ENCODE measurements at regions not wholly inside any gene's neighbourhood (a gene's known extent, or its start where the extent isn't known, plus 50 kb on each side); places are given as distances from the start of the nearest gene placed in this dataset.
"Not testable (repeated sequence)": the region's sequence is repeated elsewhere in the genome, so short reads cannot be mapped to it uniquely, and the experiment has no call there.

- H3K4me1 ChIP-seq (ENCODE audit: control insufficient read depth in 1 of 2, insufficient read depth in 2 of 2, low read length in 2 of 2); DNase-seq; ATAC-seq (ENCODE audit: low FRiP score); H3K27ac ChIP-seq (ENCODE audit: low read depth in 1 of 2, low read length in 2 of 2); H3K36me3 ChIP-seq (ENCODE audit: control insufficient read depth in 1 of 2, insufficient read depth in 2 of 2, low read length in 1 of 2); H3K9me3 ChIP-seq (ENCODE audit: control insufficient read depth, low read length); H3K27me3 ChIP-seq (ENCODE audit: control insufficient read depth in 1 of 2, insufficient read depth in 2 of 2, low read length in 1 of 2); H3K4me3 ChIP-seq (ENCODE audit: low read length in 2 of 2); intact Hi-C loops (cut with DNase I): not testable (repeated sequence)
- 51 to 52% methylated on average over 2 of the region's 2 CpGs for WGBS, 2 donors
Observed at GRCh38 chr2:37762281-37762680, 90.8 kb upstream of the CDC42EP3 start.

- H3K27ac ChIP-seq (ENCODE audit: low read depth in 1 of 2, low read length in 2 of 2): no peak overlapping the region
Observed at GRCh38 chr2:37764739-37765138, 93.3 kb upstream of the CDC42EP3 start.

GRCh38 chr2:37766106-37766505, 94.7 kb upstream of the CDC42EP3 start:
- no peaks in the 10 kb centered on the region for H3K36me3 ChIP-seq (ENCODE audit: control insufficient read depth in 1 of 2, insufficient read depth in 2 of 2, low read length in 1 of 2)
- no peaks in the 10 kb centered on the region for H3K9me3 ChIP-seq (ENCODE audit: control insufficient read depth, low read length)
- DNase-seq: no peak
- no peak for ATAC-seq (ENCODE audit: low FRiP score)
- H3K4me3 ChIP-seq (ENCODE audit: low read length in 2 of 2): no peak overlapping the region
- intact Hi-C loops (cut with DNase I): no loop called here
- no peaks in the 10 kb centered on the region for H3K27me3 ChIP-seq (ENCODE audit: control insufficient read depth in 1 of 2, insufficient read depth in 2 of 2, low read length in 1 of 2)
- peaks cover 2 to 3% of the 10 kb centered on the region in 2 donors for H3K4me1 ChIP-seq (ENCODE audit: control insufficient read depth in 1 of 2, insufficient read depth in 2 of 2, low read length in 2 of 2)
- 54 to 63% methylated on average over 3 of the region's 3 CpGs for WGBS, 2 donors
- H3K27ac ChIP-seq (ENCODE audit: low read depth in 1 of 2, low read length in 2 of 2): no peak overlapping the region

More at GRCh38 chr2:37764739-37765138, 93.3 kb upstream of the CDC42EP3 start:
- no peak for ATAC-seq (ENCODE audit: low FRiP score)
- no peaks in the 10 kb centered on the region for H3K36me3 ChIP-seq (ENCODE audit: control insufficient read depth in 1 of 2, insufficient read depth in 2 of 2, low read length in 1 of 2)
- H3K4me3 ChIP-seq (ENCODE audit: low read length in 2 of 2): no peak overlapping the region
- no peaks in the 10 kb centered on the region for H3K9me3 ChIP-seq (ENCODE audit: control insufficient read depth, low read length)
- H3K4me1 ChIP-seq (ENCODE audit: control insufficient read depth in 1 of 2, insufficient read depth in 2 of 2, low read length in 2 of 2): peaks cover 2 to 3% of the 10 kb centered on the region in 2 donors
- H3K27me3 ChIP-seq (ENCODE audit: control insufficient read depth in 1 of 2, insufficient read depth in 2 of 2, low read length in 1 of 2): no peaks in the 10 kb centered on the region
- no peak for DNase-seq
- WGBS, 2 donors: 2 to 3% methylated on average over 2 of the region's 2 CpGs
- intact Hi-C loops (cut with DNase I): no loop called here

GRCh38 chr2:37767046-37767445, 95.6 kb upstream of the CDC42EP3 start:
- H3K27ac ChIP-seq (ENCODE audit: low read depth in 1 of 2, low read length in 2 of 2): peak overlapping the region; percentile 18 to 91
- H3K4me1 ChIP-seq (ENCODE audit: control insufficient read depth in 1 of 2, insufficient read depth in 2 of 2, low read length in 2 of 2): peaks cover 2 to 3% of the 10 kb centered on the region in 2 donors
- no peaks in the 10 kb centered on the region for H3K36me3 ChIP-seq (ENCODE audit: control insufficient read depth in 1 of 2, insufficient read depth in 2 of 2, low read length in 1 of 2)
- no peaks in the 10 kb centered on the region for H3K27me3 ChIP-seq (ENCODE audit: control insufficient read depth in 1 of 2, insufficient read depth in 2 of 2, low read length in 1 of 2)
- no peaks in the 10 kb centered on the region for H3K9me3 ChIP-seq (ENCODE audit: control insufficient read depth, low read length)
- DNase-seq (no peak), ATAC-seq (ENCODE audit: low FRiP score) (no peak)
- intact Hi-C loops (cut with DNase I): no loop called here
- no peak overlapping the region for H3K4me3 ChIP-seq (ENCODE audit: low read length in 2 of 2)

- Histone ChIP-seq H3K9me3 (ENCODE audit: control insufficient read depth, low read length) (no peaks in the 10 kb centered on the region), H3K27ac (ENCODE audit: low read depth in 1 of 2, low read length in 2 of 2) (peak overlapping the region in 1 of 2 donors; percentile 91), H3K4me1 (ENCODE audit: control insufficient read depth in 1 of 2, insufficient read depth in 2 of 2, low read length in 2 of 2) (peaks cover 2 to 3% of the 10 kb centered on the region in 2 donors), H3K36me3 (ENCODE audit: control insufficient read depth in 1 of 2, insufficient read depth in 2 of 2, low read length in 1 of 2) (no peaks in the 10 kb centered on the region), H3K4me3 (ENCODE audit: low read length in 2 of 2) (no peak overlapping the region), H3K27me3 (ENCODE audit: control insufficient read depth in 1 of 2, insufficient read depth in 2 of 2, low read length in 1 of 2) (no peaks in the 10 kb centered on the region)
- intact Hi-C loops (cut with DNase I): no loop called here
- WGBS, 2 donors: 8 to 11% methylated on average over 6 of the region's 6 CpGs
- ATAC-seq (ENCODE audit: low FRiP score) (peak; percentile 78), DNase-seq (peak in 1 of 2 donors; percentile 65)
Observed at GRCh38 chr2:37767959-37768925, 96.8 kb upstream of the CDC42EP3 start.

GRCh38 chr2:37769551-37769950, 98.1 kb upstream of the CDC42EP3 start:
- no peak for ATAC-seq (ENCODE audit: low FRiP score)
- H3K27me3 ChIP-seq (ENCODE audit: control insufficient read depth in 1 of 2, insufficient read depth in 2 of 2, low read length in 1 of 2): no peaks in the 10 kb centered on the region
- no peak for DNase-seq
- H3K9me3 ChIP-seq (ENCODE audit: control insufficient read depth, low read length): no peaks in the 10 kb centered on the region
- peaks cover 2 to 3% of the 10 kb centered on the region in 2 donors for H3K4me1 ChIP-seq (ENCODE audit: control insufficient read depth in 1 of 2, insufficient read depth in 2 of 2, low read length in 2 of 2)
- intact Hi-C loops (cut with DNase I): no loop called here
- H3K4me3 ChIP-seq (ENCODE audit: low read length in 2 of 2): no peak overlapping the region
- H3K27ac ChIP-seq (ENCODE audit: low read depth in 1 of 2, low read length in 2 of 2): no peak overlapping the region
- WGBS, 2 donors: 96 to 97% methylated on average over 3 of the region's 3 CpGs
- no peaks in the 10 kb centered on the region for H3K36me3 ChIP-seq (ENCODE audit: control insufficient read depth in 1 of 2, insufficient read depth in 2 of 2, low read length in 1 of 2)

GRCh38 chr2:37770797-37771196, 99.4 kb upstream of the CDC42EP3 start:
- no peak overlapping the region for H3K27ac ChIP-seq (ENCODE audit: low read depth in 1 of 2, low read length in 2 of 2)
- DNase-seq (no peak), ATAC-seq (ENCODE audit: low FRiP score) (no peak)
- peaks cover 3% of the 10 kb centered on the region in 2 donors for H3K4me1 ChIP-seq (ENCODE audit: control insufficient read depth in 1 of 2, insufficient read depth in 2 of 2, low read length in 2 of 2)
- no peaks in the 10 kb centered on the region for H3K36me3 ChIP-seq (ENCODE audit: control insufficient read depth in 1 of 2, insufficient read depth in 2 of 2, low read length in 1 of 2)
- 66 to 79% methylated on average over 2 of the region's 2 CpGs for WGBS, 2 donors
- H3K4me3 ChIP-seq (ENCODE audit: low read length in 2 of 2): no peak overlapping the region
- H3K9me3 ChIP-seq (ENCODE audit: control insufficient read depth, low read length): no peaks in the 10 kb centered on the region
- H3K27me3 ChIP-seq (ENCODE audit: control insufficient read depth in 1 of 2, insufficient read depth in 2 of 2, low read length in 1 of 2): no peaks in the 10 kb centered on the region
- intact Hi-C loops (cut with DNase I): no loop called here

GRCh38 chr2:37771600-37772088, 100.2 kb upstream of the CDC42EP3 start:
- no peaks in the 10 kb centered on the region for H3K9me3 ChIP-seq (ENCODE audit: control insufficient read depth, low read length)
- no peak for DNase-seq
- H3K36me3 ChIP-seq (ENCODE audit: control insufficient read depth in 1 of 2, insufficient read depth in 2 of 2, low read length in 1 of 2): no peaks in the 10 kb centered on the region
- 53 to 64% methylated on average over 3 of the region's 3 CpGs for WGBS, 2 donors
- H3K4me1 ChIP-seq (ENCODE audit: control insufficient read depth in 1 of 2, insufficient read depth in 2 of 2, low read length in 2 of 2): peaks cover 3 to 5% of the 10 kb centered on the region in 2 donors
- no peak for ATAC-seq (ENCODE audit: low FRiP score)
- intact Hi-C loops (cut with DNase I): no loop called here
- H3K27me3 ChIP-seq (ENCODE audit: control insufficient read depth in 1 of 2, insufficient read depth in 2 of 2, low read length in 1 of 2): no peaks in the 10 kb centered on the region
- H3K4me3 ChIP-seq (ENCODE audit: low read length in 2 of 2): no peak overlapping the region
- no peak overlapping the region for H3K27ac ChIP-seq (ENCODE audit: low read depth in 1 of 2, low read length in 2 of 2)

Data from aorta (tissue), 5 donors.